SK-N-SH (cell line): ENCODE measurements at regions not wholly inside any gene's neighbourhood (a gene's known extent, or its start where the extent isn't known, plus 50 kb on each side); places are given as distances from the start of the nearest gene placed in this dataset.
"Not testable (repeated sequence)": the region's sequence is repeated elsewhere in the genome, so short reads cannot be mapped to it uniquely, and the experiment has no call there.

Experiments used
- CTCF ChIA-PET: fragments of 300-600, 350-600 bp; formaldehyde crosslinking; extraction: SDS; loops from one replicate; lab custom pipeline; 2021; lab: Yijun Ruan, JAX
- POLR2A ChIA-PET: fragments of 350-600 bp; sonication (Branson Sonifier 250); formaldehyde crosslinking; extraction: SDS; loops from one replicate; lab custom pipeline; 2020; ENCODE audit warnings: antibody characterized with exemption, inconsistent platforms; lab: Yijun Ruan, JAX
- DNase-seq: peaks from one replicate; pipeline ENCODE4 v3.0.0; 2012
- H2AFZ ChIP-seq: fragments of 200-600 bp; sonication (generic); 2 replicates; pipeline ENCODE4 v1.8.1; 2016; ENCODE audit warnings: antibody characterized with exemption, mild to moderate bottlenecking, low read depth
- H3F3A ChIP-seq: fragments of 200-600 bp; sonication (generic); replicated peaks from 2 replicates; pipeline ENCODE3; 2016; ENCODE audit warnings: antibody characterized with exemption, mild to moderate bottlenecking; ENCODE audit not compliant: insufficient read depth
- H3K27ac ChIP-seq, 2 experiments: fragments of 200-500 bp in 1 of 2; fragments of 200-600 bp in 1 of 2; sonication (Bioruptor generic) in 1 of 2; sonication (generic), shearing (Covaris generic) in 1 of 2; 2 replicates each; pipeline versions ENCODE4 v1.5.1 to v1.6.1; 2014 to 2016; ENCODE audit warnings: low read depth in 2 of 2, inconsistent platforms in 1 of 2, low read length in 1 of 2, mild to moderate bottlenecking in 1 of 2, mixed read lengths in 1 of 2
- H3K27me3 ChIP-seq: fragments of 200-600 bp; sonication (generic), shearing (Covaris generic); 2 replicates; pipeline ENCODE4 v1.6.1; 2016; ENCODE audit warnings: mixed run types; ENCODE audit not compliant: insufficient read depth
- H3K36me3 ChIP-seq, 2 experiments: fragments of 200-500 bp in 1 of 2; fragments of 200-600 bp in 1 of 2; sonication (Bioruptor generic) in 1 of 2; sonication (generic) in 1 of 2; replicated peaks in 1 of 2; 2 replicates each; pipeline versions ENCODE3 to v1.5.1; 2014 to 2016; ENCODE audit warnings: low read length in 1 of 2, mild to moderate bottlenecking in 1 of 2; ENCODE audit not compliant: insufficient read depth in 2 of 2, control insufficient read depth in 1 of 2
- H3K4me1 ChIP-seq, 2 experiments: fragments of 200-500 bp in 1 of 2; fragments of 200-600 bp in 1 of 2; sonication (Bioruptor generic) in 1 of 2; sonication (generic), shearing (Covaris generic) in 1 of 2; 2 replicates each; pipeline versions ENCODE4 v1.5.1 to v1.6.1; 2014 to 2016; ENCODE audit warnings: low read depth in 1 of 2, low read length in 1 of 2, mixed run types in 1 of 2; ENCODE audit not compliant: insufficient read depth in 2 of 2, control insufficient read depth in 1 of 2
- H3K4me2 ChIP-seq: fragments of 200-600 bp; sonication (generic), shearing (Covaris generic); 2 replicates; pipeline ENCODE4 v1.6.1; 2017; ENCODE audit warnings: mixed run types
- H3K4me3 ChIP-seq, 2 experiments: fragments of 200-500 bp in 1 of 2; fragments of 200-600 bp in 1 of 2; sonication (Bioruptor generic) in 1 of 2; sonication (generic), shearing (Covaris generic) in 1 of 2; 2 replicates each; pipeline versions ENCODE4 v1.5.1 to v1.8.1; 2014 to 2016; ENCODE audit warnings: low read depth in 2 of 2, inconsistent platforms in 1 of 2, low read length in 1 of 2, mild to moderate bottlenecking in 1 of 2, mixed read lengths in 1 of 2, moderate library complexity in 1 of 2
- H3K79me2 ChIP-seq: fragments of 200-600 bp; sonication (generic); 2 replicates; pipeline ENCODE4 v1.8.1; 2017; ENCODE audit warnings: mild to moderate bottlenecking; ENCODE audit not compliant: insufficient read depth
- H3K9ac ChIP-seq: fragments of 200-600 bp; sonication (generic); 2 replicates; pipeline ENCODE4 v1.6.1; 2017; ENCODE audit warnings: mixed run types
- H3K9me2 ChIP-seq: fragments of 200-600 bp; sonication (generic); 2 replicates; pipeline ENCODE4 v1.6.1; 2017; ENCODE audit warnings: mixed run types
- H3K9me3 ChIP-seq: fragments of 200-600 bp; sonication (generic); 2 replicates; pipeline ENCODE4 v1.6.1; 2017; ENCODE audit warnings: mixed run types, mild to moderate bottlenecking, moderate library complexity
- H4K20me1 ChIP-seq: fragments of 200-600 bp; sonication (generic); 2 replicates; pipeline ENCODE4 v1.6.1; 2017; ENCODE audit warnings: mild to moderate bottlenecking, mixed run types; ENCODE audit not compliant: insufficient read depth
- CHD2 ChIP-seq: fragments of 150-350 bp; IDR thresholded peaks from 2 replicates; pipeline ENCODE4 v1.6.1; 2018; ENCODE audit warnings: low read length; ENCODE audit not compliant: partially characterized antibody
- EP300 ChIP-seq, 2 experiments: IDR thresholded peaks; 2 replicates each; pipeline versions ENCODE4 v1.4.0 to v1.6.1; 2012; ENCODE audit warnings: borderline replicate concordance in 1 of 2, low read depth in 1 of 2, low read length in 1 of 2
- FOSL2 ChIP-seq: IDR thresholded peaks from 2 replicates; pipeline ENCODE4 v1.4.0; 2012; ENCODE audit warnings: low read depth, mild to moderate bottlenecking, moderate library complexity, borderline replicate concordance
- GABPA ChIP-seq: IDR thresholded peaks from 2 replicates; pipeline ENCODE4 v1.4.0; 2012; ENCODE audit warnings: low read depth, mild to moderate bottlenecking
- GATA2 ChIP-seq: sonication (generic); formaldehyde crosslinking; IDR thresholded peaks from 2 replicates; pipeline ENCODE4 v1.5.0; 2020; ENCODE audit warnings: mild to moderate bottlenecking, missing genetic modification reagents
- MXI1 ChIP-seq: IDR thresholded peaks from 2 replicates; pipeline ENCODE4 v1.6.1; 2012; ENCODE audit warnings: mild to moderate bottlenecking, low read depth, low read length, improper control_type of control experiment
- NFIC ChIP-seq: IDR thresholded peaks from 2 replicates; pipeline ENCODE4 v1.4.0; 2012; ENCODE audit warnings: borderline replicate concordance
- POLR2AphosphoS5 ChIP-seq: IDR thresholded peaks from 2 replicates; pipeline ENCODE4 v1.6.1; 2012; ENCODE audit warnings: low read depth, low read length
- RAD21 ChIP-seq: IDR thresholded peaks from 2 replicates; pipeline ENCODE4 v1.6.1; 2012; ENCODE audit warnings: mild to moderate bottlenecking, low read length
- RCOR1 ChIP-seq: fragments of 150-350 bp; IDR thresholded peaks from 2 replicates; pipeline ENCODE4 v1.6.1; 2017; ENCODE audit warnings: antibody characterized with exemption, low read length
- RFX5 ChIP-seq: IDR thresholded peaks from 2 replicates; pipeline ENCODE4 v1.6.1; 2012; ENCODE audit warnings: mild to moderate bottlenecking, improper control_type of control experiment, low read length
- RXRA ChIP-seq: IDR thresholded peaks from 2 replicates; pipeline ENCODE4 v1.4.0; 2012; ENCODE audit warnings: low read depth, mild to moderate bottlenecking, borderline replicate concordance
- SIN3A ChIP-seq: IDR thresholded peaks from 2 replicates; pipeline ENCODE4 v1.6.1; 2012; ENCODE audit warnings: low read depth, mild to moderate bottlenecking, low read length, moderate library complexity, borderline replicate concordance
- TAF1 ChIP-seq: IDR thresholded peaks from 2 replicates; pipeline ENCODE4 v1.6.1; 2012; ENCODE audit warnings: low read depth, mild to moderate bottlenecking, low read length, moderate library complexity, borderline replicate concordance
- TEAD4 ChIP-seq: IDR thresholded peaks from 2 replicates; pipeline ENCODE4 v1.4.0; 2012; ENCODE audit warnings: mild to moderate bottlenecking, borderline replicate concordance; ENCODE audit not compliant: insufficient read depth
- WGBS: methylation state at CpG from one replicate; pipeline ENCODE4 v1.1.6; 2017; ENCODE audit warnings: low lambda C conversion rate; 5-methylcytosine and 5-hydroxymethylcytosine counted together
- TF ChIP-seq, protein P1 (sequence below): fragments of 150-350 bp; IDR thresholded peaks from 2 replicates; pipeline ENCODE4 v1.6.1; 2016; ENCODE audit warnings: mild to moderate bottlenecking, low read depth, low read length
- TF ChIP-seq, protein P2 (sequence below): IDR thresholded peaks from 2 replicates; pipeline ENCODE4 v1.4.0; 2012; ENCODE audit warnings: low read depth
- TF ChIP-seq, protein P3 (sequence below): IDR thresholded peaks from 2 replicates; pipeline ENCODE4 v1.6.1; 2012; ENCODE audit warnings: mild to moderate bottlenecking, low read depth, low read length, moderate library complexity

DNA sequence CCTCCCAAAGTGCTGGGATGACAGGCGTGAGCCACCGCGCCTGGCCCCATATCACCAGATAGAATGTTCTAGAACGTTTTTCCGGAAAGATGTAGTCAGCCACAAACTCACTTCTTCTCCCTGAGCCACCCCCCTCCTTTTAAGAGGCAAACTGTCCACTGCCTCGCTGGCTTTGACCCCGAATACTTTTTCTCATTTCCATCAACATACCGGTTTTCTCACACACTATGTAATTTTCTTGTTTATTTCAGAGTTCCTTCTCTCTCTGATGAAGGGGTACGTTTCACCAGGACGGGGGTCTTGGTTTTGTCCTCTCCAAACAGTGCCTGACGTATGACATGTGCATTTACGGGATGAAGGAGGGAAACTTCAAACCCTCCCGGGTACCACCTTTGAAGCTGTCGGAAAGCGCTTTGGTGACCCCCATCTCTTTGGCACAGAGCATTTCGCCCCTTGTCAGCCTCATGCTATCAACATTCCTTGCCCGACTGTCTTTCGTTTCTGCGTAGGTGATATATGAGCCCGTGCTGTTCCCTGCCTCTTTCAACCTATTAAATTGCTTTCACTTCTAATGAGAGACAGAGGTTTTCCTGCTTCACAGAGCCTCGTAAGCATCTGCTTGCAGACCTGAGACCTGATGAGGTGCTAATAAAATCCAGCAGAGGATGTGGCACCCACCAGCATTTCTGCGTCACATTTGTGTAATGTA lies 73.8 kb downstream of the CRLF2 start:
- H3K27ac ChIP-seq, result no peak overlapping the region
- POLR2A ChIA-PET, result no interaction called here
- DNase-seq, result no peak

GRCh38 chrX:1137531-1137930 lies 74.9 kb downstream of the CRLF2 start:
- peaks cover 52% of the 10 kb centered on the region for H3K27me3 ChIP-seq
- no peaks in the 10 kb centered on the region for H3K79me2 ChIP-seq
- no peak overlapping the region for H3K4me3 ChIP-seq
- no peak overlapping the region for H3K4me2 ChIP-seq
- no peak overlapping the region for H2AFZ ChIP-seq
- no peaks in the 10 kb centered on the region for H3K9me3 ChIP-seq
- CTCF ChIA-PET, result no interaction called here
- H3F3A ChIP-seq, result no peaks in the 10 kb centered on the region
- H3K27ac ChIP-seq, result no peak overlapping the region
- POLR2A ChIA-PET, result no interaction called here
- 10% methylated on average over 10 of the region's 10 CpGs for WGBS
- no peaks in the 10 kb centered on the region for H3K9me2 ChIP-seq
- DNase-seq, result no peak
- TF ChIP-seq RFX5 (no peak), MXI1 (no peak), GATA2 (CRISPR knock-in tag) (no peak), NFIC (no peak), RAD21 (no peak), RCOR1 (no peak), CHD2 (no peak)
- TF ChIP-seq, protein P1, sequence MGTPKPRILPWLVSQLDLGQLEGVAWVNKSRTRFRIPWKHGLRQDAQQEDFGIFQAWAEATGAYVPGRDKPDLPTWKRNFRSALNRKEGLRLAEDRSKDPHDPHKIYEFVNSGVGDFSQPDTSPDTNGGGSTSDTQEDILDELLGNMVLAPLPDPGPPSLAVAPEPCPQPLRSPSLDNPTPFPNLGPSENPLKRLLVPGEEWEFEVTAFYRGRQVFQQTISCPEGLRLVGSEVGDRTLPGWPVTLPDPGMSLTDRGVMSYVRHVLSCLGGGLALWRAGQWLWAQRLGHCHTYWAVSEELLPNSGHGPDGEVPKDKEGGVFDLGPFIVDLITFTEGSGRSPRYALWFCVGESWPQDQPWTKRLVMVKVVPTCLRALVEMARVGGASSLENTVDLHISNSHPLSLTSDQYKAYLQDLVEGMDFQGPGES, result no peak
- no peaks in the 10 kb centered on the region for H4K20me1 ChIP-seq
- no peaks in the 10 kb centered on the region for H3K36me3 ChIP-seq
- H3K9ac ChIP-seq, result no peak overlapping the region
- no peaks in the 10 kb centered on the region for H3K4me1 ChIP-seq

More for the DNA sequence above, 73.8 kb downstream of the CRLF2 start:
- 13% methylated on average over 22 of the region's 22 CpGs for WGBS
- CTCF ChIA-PET, result no interaction called here
- H3K4me3 ChIP-seq, result no peak overlapping the region
- no peaks in the 10 kb centered on the region for H3K9me2 ChIP-seq
- no peaks in the 10 kb centered on the region for H3F3A ChIP-seq
- H3K79me2 ChIP-seq, result no peaks in the 10 kb centered on the region
- H3K4me2 ChIP-seq, result peak overlapping the region; percentile 41; the same call in 1 of the 2 replicates
- H3K4me1 ChIP-seq, result no peaks in the 10 kb centered on the region
- no peaks in the 10 kb centered on the region for H3K9me3 ChIP-seq
- H4K20me1 ChIP-seq, result no peaks in the 10 kb centered on the region
- TF ChIP-seq MXI1, result no peak
- no peak for TF ChIP-seq GABPA
- no peak for TF ChIP-seq EP300 (IDR thresholded peaks at IDR 0.05; ENCODE audit: borderline replicate concordance in 1 of 2, low read depth in 1 of 2, low read length in 1 of 2)
- no peak for TF ChIP-seq POLR2AphosphoS5
- no peak for TF ChIP-seq TEAD4
- no peak for TF ChIP-seq CHD2
- TF ChIP-seq FOSL2, result no peak
- TF ChIP-seq RCOR1, result no peak
- TF ChIP-seq RFX5, result no peak
- TF ChIP-seq, protein P2, sequence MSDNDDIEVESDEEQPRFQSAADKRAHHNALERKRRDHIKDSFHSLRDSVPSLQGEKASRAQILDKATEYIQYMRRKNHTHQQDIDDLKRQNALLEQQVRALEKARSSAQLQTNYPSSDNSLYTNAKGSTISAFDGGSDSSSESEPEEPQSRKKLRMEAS, result no peak
- TF ChIP-seq, protein P3, sequence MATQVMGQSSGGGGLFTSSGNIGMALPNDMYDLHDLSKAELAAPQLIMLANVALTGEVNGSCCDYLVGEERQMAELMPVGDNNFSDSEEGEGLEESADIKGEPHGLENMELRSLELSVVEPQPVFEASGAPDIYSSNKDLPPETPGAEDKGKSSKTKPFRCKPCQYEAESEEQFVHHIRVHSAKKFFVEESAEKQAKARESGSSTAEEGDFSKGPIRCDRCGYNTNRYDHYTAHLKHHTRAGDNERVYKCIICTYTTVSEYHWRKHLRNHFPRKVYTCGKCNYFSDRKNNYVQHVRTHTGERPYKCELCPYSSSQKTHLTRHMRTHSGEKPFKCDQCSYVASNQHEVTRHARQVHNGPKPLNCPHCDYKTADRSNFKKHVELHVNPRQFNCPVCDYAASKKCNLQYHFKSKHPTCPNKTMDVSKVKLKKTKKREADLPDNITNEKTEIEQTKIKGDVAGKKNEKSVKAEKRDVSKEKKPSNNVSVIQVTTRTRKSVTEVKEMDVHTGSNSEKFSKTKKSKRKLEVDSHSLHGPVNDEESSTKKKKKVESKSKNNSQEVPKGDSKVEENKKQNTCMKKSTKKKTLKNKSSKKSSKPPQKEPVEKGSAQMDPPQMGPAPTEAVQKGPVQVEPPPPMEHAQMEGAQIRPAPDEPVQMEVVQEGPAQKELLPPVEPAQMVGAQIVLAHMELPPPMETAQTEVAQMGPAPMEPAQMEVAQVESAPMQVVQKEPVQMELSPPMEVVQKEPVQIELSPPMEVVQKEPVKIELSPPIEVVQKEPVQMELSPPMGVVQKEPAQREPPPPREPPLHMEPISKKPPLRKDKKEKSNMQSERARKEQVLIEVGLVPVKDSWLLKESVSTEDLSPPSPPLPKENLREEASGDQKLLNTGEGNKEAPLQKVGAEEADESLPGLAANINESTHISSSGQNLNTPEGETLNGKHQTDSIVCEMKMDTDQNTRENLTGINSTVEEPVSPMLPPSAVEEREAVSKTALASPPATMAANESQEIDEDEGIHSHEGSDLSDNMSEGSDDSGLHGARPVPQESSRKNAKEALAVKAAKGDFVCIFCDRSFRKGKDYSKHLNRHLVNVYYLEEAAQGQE, result no peak
- TF ChIP-seq GATA2 (CRISPR knock-in tag), result no peak
- TF ChIP-seq RXRA, result no peak
- TF ChIP-seq TAF1, result no peak
- TF ChIP-seq SIN3A, result no peak
- H3K9ac ChIP-seq, result no peak overlapping the region
- peaks cover 41% of the 10 kb centered on the region for H3K27me3 ChIP-seq
- no peaks in the 10 kb centered on the region for H3K36me3 ChIP-seq
- H2AFZ ChIP-seq, result no peak overlapping the region

DNA sequence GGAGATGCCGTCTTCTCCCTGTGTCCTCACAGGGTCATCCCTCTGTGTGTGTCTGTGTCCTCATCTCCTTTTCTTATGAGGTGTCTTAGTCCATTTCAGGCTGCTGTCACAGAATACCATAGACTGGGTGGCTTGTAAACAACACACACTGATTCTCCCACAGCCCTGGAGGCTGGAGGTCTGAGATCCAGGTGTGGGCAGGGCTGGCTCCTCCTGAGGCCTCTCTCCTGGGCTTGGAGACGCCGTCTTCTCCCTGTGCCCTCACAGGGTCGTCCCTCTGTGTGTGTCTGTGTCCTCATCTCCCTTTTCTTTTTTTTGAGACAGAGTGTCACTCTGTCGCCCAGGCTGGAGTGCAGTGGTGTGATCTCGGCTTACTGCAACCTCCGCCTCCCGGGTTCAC lies 75.9 kb downstream of the CRLF2 start:
- H3K27ac ChIP-seq, H3F3A ChIP-seq, H3K36me3 ChIP-seq, H2AFZ ChIP-seq, DNase-seq, H3K4me2 ChIP-seq, H3K4me3 ChIP-seq, H4K20me1 ChIP-seq, CTCF ChIA-PET, H3K9me3 ChIP-seq, H3K4me1 ChIP-seq, POLR2A ChIA-PET, H3K79me2 ChIP-seq, H3K9ac ChIP-seq, H3K9me2 ChIP-seq: not testable (repeated sequence)
- H3K27me3 ChIP-seq, result peaks cover 59% of the 10 kb centered on the region
- WGBS, result 14% methylated on average over 8 of the region's 8 CpGs
